HG03139 (cell line): ENCODE measurements at regions not wholly inside any gene's neighbourhood (a gene's known extent, or its start where the extent isn't known, plus 50 kb on each side); places are given as distances from the start of the nearest gene placed in this dataset.

Experiments
- ATAC-seq: cut with Tn5 transposase; IDR thresholded peaks from one replicate; pipeline ENCODE4 v1.9.1; 2021; ENCODE audit not compliant: unreplicated experiment

GRCh38 chr6:17047889-17048288, 54.0 kb upstream of the STMND1 start:
- no peak for ATAC-seq

- no peak for ATAC-seq
Measured at GRCh38 chr6:17045581-17046322, 56.1 kb upstream of the STMND1 start.

GRCh38 chr6:17043148-17043522, 58.7 kb upstream of the STMND1 start:
- ATAC-seq, result no peak

- ATAC-seq, result no peak
Measured at GRCh38 chr6:17042422-17043147, 59.3 kb upstream of the STMND1 start.

GRCh38 chr6:17039266-17039665, 62.6 kb upstream of the STMND1 start:
- ATAC-seq, result no peak

- ATAC-seq, result no peak
Measured at GRCh38 chr6:17038316-17038715, 63.5 kb upstream of the STMND1 start.

- ATAC-seq, result no peak
Measured at GRCh38 chr6:17036065-17036393, 65.8 kb upstream of the STMND1 start.

- no peak for ATAC-seq
Measured at GRCh38 chr6:17035257-17036064, 66.4 kb upstream of the STMND1 start.

GRCh38 chr6:17033746-17034145, 68.1 kb upstream of the STMND1 start:
- no peak for ATAC-seq

GRCh38 chr6:17032988-17033634, 68.7 kb upstream of the STMND1 start:
- no peak for ATAC-seq

- no peak for ATAC-seq
Measured at GRCh38 chr6:17032590-17032987, 69.3 kb upstream of the STMND1 start.

GRCh38 chr6:17031961-17032360, 69.9 kb upstream of the STMND1 start:
- ATAC-seq, result no peak

- ATAC-seq, result no peak
Measured at GRCh38 chr6:17027441-17027840, 74.4 kb upstream of the STMND1 start.

GRCh38 chr6:17022604-17023003, 79.2 kb upstream of the STMND1 start:
- peak; percentile 48 for ATAC-seq

GRCh38 chr6:17021539-17021889, 80.3 kb upstream of the STMND1 start:
- ATAC-seq, result no peak

- no peak for ATAC-seq
Measured at GRCh38 chr6:17020889-17021538, 80.8 kb upstream of the STMND1 start.

GRCh38 chr6:17018425-17018824, 83.4 kb upstream of the STMND1 start:
- ATAC-seq, result no peak

GRCh38 chr6:17017416-17017815, 84.4 kb upstream of the STMND1 start:
- ATAC-seq, result no peak

GRCh38 chr6:17015551-17016381, 86.1 kb upstream of the STMND1 start:
- ATAC-seq, result no peak

- peak; percentile 96 for ATAC-seq
Measured at GRCh38 chr6:17015144-17015543, 86.7 kb upstream of the STMND1 start.
